A549 (cell line): ENCODE measurements at regions not wholly inside any gene's neighbourhood (a gene's known extent, or its start where the extent isn't known, plus 50 kb on each side); places are given as distances from the start of the nearest gene placed in this dataset.

Experiments
- ATAC-seq, 2 experiments: fragments of 200-7000 bp in 1 of 2; fragments of >200 bp in 1 of 2; cut with Nextera tagmentation in 1 of 2; cut with Tn5 transposase in 1 of 2; 3 replicates each; pipeline versions ENCODE4 v1.8.0 to v1.9.1; 2018 to 2020; ENCODE audit warnings: mild to moderate bottlenecking in 1 of 2, moderate library complexity in 1 of 2
- CTCF ChIA-PET: fragments of 300-600 bp; sonication (Branson Sonifier 250); formaldehyde crosslinking; extraction: SDS; loops from one replicate; lab custom pipeline; 2021; ENCODE audit warnings: antibody characterized with exemption, inconsistent platforms; lab: Yijun Ruan, JAX
- POLR2A ChIA-PET: fragments of 350-600 bp; formaldehyde crosslinking; extraction: SDS; loops from one replicate; lab custom pipeline; 2021; ENCODE audit warnings: antibody characterized with exemption, inconsistent platforms; lab: Yijun Ruan, JAX
- DNase-seq, 2 experiments: peaks; one replicate each; pipeline versions ENCODE4 v3.0.0 to v3.0.0-alpha.2; 2011 to 2016; ENCODE audit warnings: low read depth in 1 of 2, low spot score in 1 of 2
- FAIRE-seq: peaks from 2 replicates; lab custom pipeline; 2011; peaks lifted over from hg19 to GRCh38; lab: Jason Lieb, UNC
- H3K27ac ChIP-seq, 2 experiments: fragments of >200 bp; sonication (Bioruptor Twin); formaldehyde crosslinking; 3 replicates each; pipeline ENCODE4 v1.5.1; 2016 to 2017
- H3K4me1 ChIP-seq: fragments of >200 bp; sonication (Bioruptor Twin); formaldehyde crosslinking; 3 replicates; pipeline ENCODE4 v1.6.1; 2016
- H3K4me2 ChIP-seq: fragments of >200 bp; sonication (Bioruptor Twin); formaldehyde crosslinking; 3 replicates; pipeline ENCODE4 v1.6.1; 2016
- H3K4me3 ChIP-seq: fragments of >200 bp; sonication (Bioruptor Twin); formaldehyde crosslinking; 3 replicates; pipeline ENCODE4 v1.5.1; 2016
- H3K9me3 ChIP-seq: fragments of >200 bp; sonication (Bioruptor Twin); formaldehyde crosslinking; 3 replicates; pipeline ENCODE4 v1.6.1; 2016
- BHLHE40 ChIP-seq: IDR thresholded peaks from 2 replicates; pipeline ENCODE4 v1.6.1; 2012; ENCODE audit warnings: low read depth, low read length, inconsistent platforms
- CHD2 ChIP-seq: fragments of 150-350 bp; IDR thresholded peaks from 2 replicates; pipeline ENCODE4 v1.6.1; 2014; ENCODE audit warnings: low read length; ENCODE audit not compliant: partially characterized antibody
- CHD4 ChIP-seq: fragments of 200-600 bp; sonication (generic); IDR thresholded peaks from 2 replicates; pipeline ENCODE4 v1.6.1; 2016; ENCODE audit warnings: antibody characterized with exemption, mild to moderate bottlenecking, borderline replicate concordance
- EHF ChIP-seq: fragments of 250-450 bp; sonication (Bioruptor Pico); IDR thresholded peaks from 2 replicates; pipeline ENCODE4 v1.5.0; 2020; ENCODE audit warnings: mild to moderate bottlenecking
- ELK1 ChIP-seq: fragments of 150-350 bp; IDR thresholded peaks from 2 replicates; pipeline ENCODE4 v1.6.1; 2014; ENCODE audit warnings: low read depth, mild to moderate bottlenecking, low read length
- ESRRA ChIP-seq: fragments of 150-350 bp; IDR thresholded peaks from 2 replicates; pipeline ENCODE4 v1.6.1; 2014; ENCODE audit warnings: mild to moderate bottlenecking, low read length, borderline replicate concordance
- FOSL2 ChIP-seq, 2 experiments: fragments of 450-650 bp in 1 of 2; fragments of >200 bp in 1 of 2; sonication (Bioruptor Twin) in 1 of 2; formaldehyde crosslinking; IDR thresholded peaks; 2 replicates each; pipeline versions ENCODE4 v1.5.0 to v1.6.1; 2016 to 2020; ENCODE audit warnings: mild to moderate bottlenecking in 1 of 2, moderate library complexity in 1 of 2
- GATA3 ChIP-seq: IDR thresholded peaks from 2 replicates; pipeline ENCODE4 v1.6.1; 2012; ENCODE audit warnings: borderline replicate concordance
- HDAC2 ChIP-seq: fragments of 200-600 bp; sonication (generic); IDR thresholded peaks from 2 replicates; pipeline ENCODE4 v1.6.1; 2016
- HEYL ChIP-seq: fragments of 250-450 bp; sonication (Bioruptor Pico); IDR thresholded peaks from 2 replicates; pipeline ENCODE4 v1.8.0; 2021; ENCODE audit warnings: mild to moderate bottlenecking, moderate library complexity
- HOXB13 ChIP-seq: fragments of 250-450 bp; sonication (Bioruptor Pico); IDR thresholded peaks from 2 replicates; pipeline ENCODE4 v1.5.0; 2020; ENCODE audit warnings: low read depth, mild to moderate bottlenecking, moderate library complexity
- REST ChIP-seq: fragments of 200-600 bp; sonication (generic); IDR thresholded peaks from 2 replicates; pipeline ENCODE4 v1.6.1; 2016; ENCODE audit warnings: antibody characterized with exemption, mild to moderate bottlenecking, moderate library complexity
- SREBF2 ChIP-seq: fragments of 450-650 bp; IDR thresholded peaks from 2 replicates; pipeline ENCODE4 v1.6.1; 2014; ENCODE audit warnings: mild to moderate bottlenecking, moderate library complexity
- TP53 ChIP-seq: fragments of 250-450 bp; sonication (Bioruptor Pico); IDR thresholded peaks from 2 replicates; pipeline ENCODE4 v1.5.0; 2021; ENCODE audit warnings: mild to moderate bottlenecking, moderate library complexity
- ZC3H11A ChIP-seq: fragments of 450-650 bp; IDR thresholded peaks from 2 replicates; pipeline ENCODE4 v1.6.1; 2014; ENCODE audit warnings: antibody characterized with exemption, mild to moderate bottlenecking
- WGBS: methylation state at CpG from one replicate; pipeline ENCODE4 v1.1.6; 2017; ENCODE audit errors: missing lambda C conversion rate; 5-methylcytosine and 5-hydroxymethylcytosine counted together
- TF ChIP-seq, protein P1 (sequence below): fragments of 450-650 bp; IDR thresholded peaks from 2 replicates; pipeline ENCODE4 v1.6.1; 2014; ENCODE audit warnings: antibody characterized with exemption

- ChIA-PET CTCF (interaction anchor here (0.6 to 13.2 kb wide), 11 partner anchors 11 to 563 kb away, joined by 3 to 533 read pairs (median 17); partner anchors contain the start of gene AFTPH), POLR2A (no interaction called here)
- FAIRE-seq (no peak), DNase-seq (no peak), ATAC-seq (no peak)
- no peak overlapping the region for H3K27ac ChIP-seq
- 72% methylated on average over 8 of the region's 8 CpGs for WGBS
- no peak overlapping the region for H3K4me2 ChIP-seq
- peaks cover 12% of the 10 kb centered on the region for H3K4me1 ChIP-seq
- TF ChIP-seq ESRRA (no peak), CHD4 (no peak), TP53 (CRISPR knock-in tag) (no peak), ELK1 (no peak), HEYL (CRISPR knock-in tag) (no peak), GATA3 (no peak), SREBF2 (no peak), FOSL2 (IDR thresholded peaks at IDR 0.05) (no peak), FOSL2 (CRISPR knock-in tag; IDR thresholded peaks at IDR 0.05) (no peak), BHLHE40 (no peak)
- H3K9me3 ChIP-seq = no peaks in the 10 kb centered on the region
- no peak overlapping the region for H3K4me3 ChIP-seq
These were observed 127.9 kb upstream of the LGALSL start for GRCh38 chr2:64325852-64326577.

- CTCF ChIA-PET = interaction anchor here (0.6 to 13.2 kb wide), 14 partner anchors 11 to 562 kb away, joined by 3 to 533 read pairs (median 8); partner anchors contain the start of gene AFTPH
- ATAC-seq (no peak), DNase-seq (no peak), FAIRE-seq (no peak)
- H3K9me3 ChIP-seq = no peaks in the 10 kb centered on the region
- POLR2A ChIA-PET = interaction anchor here (1.1 kb wide), 1 partner anchor 197 kb away, joined by 3 read pairs; the partner anchor contains the start of gene AFTPH
- no peak for TF ChIP-seq ZC3H11A
- no peak for TF ChIP-seq TP53 (CRISPR knock-in tag)
- TF ChIP-seq EHF (CRISPR knock-in tag) = no peak
- TF ChIP-seq REST = no peak
- no peak for TF ChIP-seq HDAC2
- no peak for TF ChIP-seq ESRRA
- TF ChIP-seq CHD2 = no peak
- H3K4me3 ChIP-seq = no peak overlapping the region
- H3K4me1 ChIP-seq = peaks cover 12% of the 10 kb centered on the region
- WGBS = 81% methylated on average over 14 of the region's 14 CpGs
- H3K4me2 ChIP-seq = no peak overlapping the region; the same call in 2 of the 3 replicates
- no peak overlapping the region for H3K27ac ChIP-seq
These were observed 127.3 kb upstream of the LGALSL start for GRCh38 chr2:64326578-64327050.

DNA sequence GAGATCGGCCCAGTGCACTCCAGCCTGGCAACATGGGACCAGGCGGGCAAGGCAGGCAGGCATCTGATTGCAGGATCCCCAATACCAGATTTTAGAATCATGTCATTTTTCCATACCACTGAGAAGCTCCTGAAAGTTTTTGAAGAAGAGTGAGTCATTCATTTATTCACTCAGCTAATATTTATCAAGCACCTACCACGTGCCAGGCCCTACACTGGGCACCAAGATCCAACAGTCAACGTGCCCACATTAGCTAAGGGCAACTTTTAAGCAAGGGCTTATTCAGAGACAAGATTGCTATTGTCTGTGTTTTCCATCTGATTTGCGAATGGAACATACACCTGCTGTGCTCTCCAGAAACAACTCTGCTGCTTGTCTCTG is 126.8 kb upstream of the LGALSL start:
- Histone ChIP-seq H3K27ac (no peak overlapping the region), H3K9me3 (no peaks in the 10 kb centered on the region), H3K4me1 (peaks cover 12% of the 10 kb centered on the region), H3K4me3 (no peak overlapping the region), H3K4me2 (peak overlapping the region; percentile 19; the same call in 2 of the 3 replicates)
- FAIRE-seq (no peak), DNase-seq (peak in 1 of 2 experiments; percentile 29), ATAC-seq (peak; percentile 18 to 26; a peak in 3 of 6 replicates)
- 43% methylated on average over 5 of the region's 5 CpGs for WGBS
- ChIA-PET POLR2A (interaction anchor here (0.6 to 1.1 kb wide), 2 partner anchors 184 to 197 kb away, joined by 3 to 4 read pairs; partner anchors contain the start of gene AFTPH), CTCF (interaction anchor here (0.7 to 13.2 kb wide), 18 partner anchors 10 to 562 kb away, joined by 3 to 533 read pairs (median 4); partner anchors contain the start of gene AFTPH)
- TF ChIP-seq, protein P1, sequence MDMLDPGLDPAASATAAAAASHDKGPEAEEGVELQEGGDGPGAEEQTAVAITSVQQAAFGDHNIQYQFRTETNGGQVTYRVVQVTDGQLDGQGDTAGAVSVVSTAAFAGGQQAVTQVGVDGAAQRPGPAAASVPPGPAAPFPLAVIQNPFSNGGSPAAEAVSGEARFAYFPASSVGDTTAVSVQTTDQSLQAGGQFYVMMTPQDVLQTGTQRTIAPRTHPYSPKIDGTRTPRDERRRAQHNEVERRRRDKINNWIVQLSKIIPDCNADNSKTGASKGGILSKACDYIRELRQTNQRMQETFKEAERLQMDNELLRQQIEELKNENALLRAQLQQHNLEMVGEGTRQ = peak; percentile 11; the same call in 1 of the 2 replicates
- TF ChIP-seq FOSL2 (IDR thresholded peaks at IDR 0.05) (no peak), FOSL2 (CRISPR knock-in tag; IDR thresholded peaks at IDR 0.05) (peak; percentile 46; the same call in 1 of the 2 replicates), HOXB13 (CRISPR knock-in tag) (no peak)
